ENCODE measurements at regions not wholly inside any gene's neighbourhood (a gene's known extent, or its start where the extent isn't known, plus 50 kb on each side); places are given as distances from the start of the nearest gene placed in this dataset.

DNA sequence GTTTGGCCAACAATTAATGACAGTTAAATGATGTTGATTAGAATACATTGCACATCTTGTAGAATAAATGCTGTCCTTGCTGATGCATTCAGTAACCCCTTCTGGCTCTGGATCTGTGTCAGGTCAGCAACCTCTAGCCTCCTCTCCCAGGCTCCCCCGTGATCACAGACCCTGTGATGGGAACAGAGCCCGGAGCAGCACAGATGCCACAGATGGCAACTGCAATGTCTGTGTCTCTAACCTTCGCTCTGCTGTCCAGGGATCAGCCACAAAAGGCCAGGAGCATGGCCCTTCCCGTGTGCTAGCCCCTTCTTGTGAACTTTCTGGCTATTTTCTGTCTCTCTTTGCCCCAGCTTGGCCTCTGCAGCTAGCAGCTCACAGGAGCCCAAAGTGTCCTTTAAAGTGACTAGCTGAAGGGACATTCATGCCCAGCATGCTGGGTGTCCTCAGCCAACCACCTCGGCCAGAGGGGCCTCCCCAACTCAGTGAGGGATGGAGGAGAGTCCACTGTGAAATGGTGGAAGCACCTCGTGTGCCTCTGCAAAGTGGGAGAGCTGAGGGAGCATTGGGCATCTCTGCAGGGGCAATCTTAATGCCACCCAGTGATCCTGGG, 167.0 kb upstream of the TCERG1L start:
- peaks cover 0 to under 1% (median 0%) of the 10 kb centered on the region in 5 donors for H3K9me3 ChIP-seq (ENCODE audit: control insufficient read depth in 5 of 5, low read length in 5 of 5)
- no peak overlapping the region for H3K4me3 ChIP-seq (ENCODE audit: low read depth in 1 of 5, low read length in 5 of 5)
- peaks cover 5 to 29% (median 16%) of the 10 kb centered on the region in 5 donors for H3K27me3 ChIP-seq (ENCODE audit: control insufficient read depth in 5 of 5, insufficient read depth in 4 of 5, low read length in 5 of 5)
- H3K27ac ChIP-seq (ENCODE audit: low read depth, low read length): no peak overlapping the region
- no peaks in the 10 kb centered on the region for H3K4me1 ChIP-seq (ENCODE audit: control insufficient read depth in 5 of 5, insufficient read depth in 5 of 5, low read length in 5 of 5)
- H3K9ac ChIP-seq (ENCODE audit: low read length in 5 of 5): no peak overlapping the region
- H3K36me3 ChIP-seq (ENCODE audit: control insufficient read depth in 5 of 5, insufficient read depth in 5 of 5, low read length in 5 of 5): no peaks in the 10 kb centered on the region

DNA sequence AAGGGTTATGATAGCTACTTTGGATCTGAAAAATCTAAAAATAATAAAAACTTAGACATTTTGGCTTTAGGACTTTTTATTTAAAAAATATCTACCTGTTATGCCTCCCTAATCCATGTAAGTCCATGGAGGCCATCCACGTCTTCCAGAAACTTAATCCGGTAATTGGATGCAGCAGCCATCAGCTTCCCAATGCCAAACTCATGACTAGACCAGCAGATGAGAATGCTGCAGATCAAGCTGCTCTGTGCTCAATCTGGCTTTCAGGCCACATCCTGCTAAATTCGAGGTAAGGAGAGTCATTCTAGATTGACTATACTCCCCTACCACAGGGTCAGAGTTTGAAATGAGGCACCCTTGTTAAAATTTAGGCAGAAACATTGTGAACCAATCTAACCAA, 168.5 kb upstream of the TCERG1L start:
- H3K9me3 ChIP-seq (ENCODE audit: control insufficient read depth in 5 of 5, low read length in 5 of 5): peaks cover 0 to 5% (median 3%) of the 10 kb centered on the region in 5 donors
- H3K9ac ChIP-seq (ENCODE audit: low read length in 5 of 5): no peak overlapping the region
- H3K27me3 ChIP-seq (ENCODE audit: control insufficient read depth in 5 of 5, insufficient read depth in 4 of 5, low read length in 5 of 5): peaks cover 5 to 29% (median 9%) of the 10 kb centered on the region in 5 donors
- no peak overlapping the region for H3K27ac ChIP-seq (ENCODE audit: low read depth, low read length)
- no peak overlapping the region for H3K4me3 ChIP-seq (ENCODE audit: low read depth in 1 of 5, low read length in 5 of 5)
- H3K36me3 ChIP-seq (ENCODE audit: control insufficient read depth in 5 of 5, insufficient read depth in 5 of 5, low read length in 5 of 5): no peaks in the 10 kb centered on the region
- no peaks in the 10 kb centered on the region for H3K4me1 ChIP-seq (ENCODE audit: control insufficient read depth in 5 of 5, insufficient read depth in 5 of 5, low read length in 5 of 5)

DNA sequence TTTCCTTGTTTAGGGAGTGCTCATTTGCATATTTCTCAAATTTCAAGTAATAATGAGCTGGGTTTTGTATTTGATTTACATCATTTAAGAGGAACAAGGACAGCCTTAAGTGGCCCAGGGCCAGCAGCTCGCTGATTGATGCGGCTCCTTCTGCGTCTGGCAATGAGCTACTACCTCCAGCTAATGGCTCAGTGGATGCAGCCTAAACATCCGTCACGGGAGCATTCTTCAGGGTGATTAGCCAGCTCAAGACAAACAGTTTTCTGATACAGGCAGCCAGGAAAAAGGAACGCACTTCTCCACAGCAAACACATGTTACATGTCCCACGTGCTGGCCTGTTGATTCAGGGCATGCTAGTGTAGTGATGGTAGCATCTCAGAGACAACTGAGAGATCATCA, 169.3 kb upstream of the TCERG1L start:
- H3K4me1 ChIP-seq (ENCODE audit: control insufficient read depth in 5 of 5, insufficient read depth in 5 of 5, low read length in 5 of 5): no peaks in the 10 kb centered on the region
- no peaks in the 10 kb centered on the region for H3K36me3 ChIP-seq (ENCODE audit: control insufficient read depth in 5 of 5, insufficient read depth in 5 of 5, low read length in 5 of 5)
- peaks cover 5 to 27% (median 7%) of the 10 kb centered on the region in 5 donors for H3K27me3 ChIP-seq (ENCODE audit: control insufficient read depth in 5 of 5, insufficient read depth in 4 of 5, low read length in 5 of 5)

GRCh38 chr10:131485732-131486131, 174.2 kb upstream of the TCERG1L start:
- Histone ChIP-seq H3K27ac (ENCODE audit: low read depth, low read length) (no peak overlapping the region), H3K27me3 (ENCODE audit: control insufficient read depth in 5 of 5, insufficient read depth in 4 of 5, low read length in 5 of 5) (peaks cover 0 to 9% (median 0%) of the 10 kb centered on the region in 5 donors), H3K4me3 (ENCODE audit: low read depth in 1 of 5, low read length in 5 of 5) (no peak overlapping the region), H3K4me1 (ENCODE audit: control insufficient read depth in 5 of 5, insufficient read depth in 5 of 5, low read length in 5 of 5) (no peaks in the 10 kb centered on the region), H3K36me3 (ENCODE audit: control insufficient read depth in 5 of 5, insufficient read depth in 5 of 5, low read length in 5 of 5) (no peaks in the 10 kb centered on the region), H3K9ac (ENCODE audit: low read length in 5 of 5) (no peak overlapping the region), H3K9me3 (ENCODE audit: control insufficient read depth in 5 of 5, low read length in 5 of 5) (peaks cover 0 to 6% (median 5%) of the 10 kb centered on the region in 5 donors)

More for the DNA sequence above, 169.3 kb upstream of the TCERG1L start:
- no peak overlapping the region for H3K27ac ChIP-seq (ENCODE audit: low read depth, low read length)
- peaks cover 0 to 5% (median 3%) of the 10 kb centered on the region in 5 donors for H3K9me3 ChIP-seq (ENCODE audit: control insufficient read depth in 5 of 5, low read length in 5 of 5)
- H3K9ac ChIP-seq (ENCODE audit: low read length in 5 of 5): no peak overlapping the region
- no peak overlapping the region for H3K4me3 ChIP-seq (ENCODE audit: low read depth in 1 of 5, low read length in 5 of 5)

DNA sequence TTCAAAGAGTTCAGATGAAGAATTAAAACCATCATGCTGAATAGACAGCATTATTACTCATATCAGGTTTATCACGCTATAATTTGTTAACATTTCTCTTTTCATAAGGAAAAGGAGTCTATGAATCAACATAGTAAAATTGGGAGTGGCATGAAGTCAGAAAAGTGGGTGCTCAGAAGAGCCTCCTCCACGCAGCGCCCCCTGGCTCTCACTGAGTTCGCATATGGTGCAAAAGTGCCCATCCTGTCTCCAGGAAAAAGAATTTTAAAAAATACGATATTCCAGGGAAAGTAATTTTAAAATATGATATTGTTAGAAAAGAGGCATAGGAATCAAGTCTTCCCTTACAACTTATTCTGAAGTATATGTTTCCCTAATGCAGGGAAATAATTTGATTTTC, 176.3 kb upstream of the TCERG1L start:
- H3K4me1 ChIP-seq (ENCODE audit: control insufficient read depth in 5 of 5, insufficient read depth in 5 of 5, low read length in 5 of 5): no peaks in the 10 kb centered on the region
- H3K27ac ChIP-seq (ENCODE audit: low read depth, low read length): no peak overlapping the region
- no peak overlapping the region for H3K4me3 ChIP-seq (ENCODE audit: low read depth in 1 of 5, low read length in 5 of 5)
- no peak overlapping the region for H3K9ac ChIP-seq (ENCODE audit: low read length in 5 of 5)
- peaks cover 0 to 6% (median 5%) of the 10 kb centered on the region in 5 donors for H3K9me3 ChIP-seq (ENCODE audit: control insufficient read depth in 5 of 5, low read length in 5 of 5)
- H3K36me3 ChIP-seq (ENCODE audit: control insufficient read depth in 5 of 5, insufficient read depth in 5 of 5, low read length in 5 of 5): no peaks in the 10 kb centered on the region
- H3K27me3 ChIP-seq (ENCODE audit: control insufficient read depth in 5 of 5, insufficient read depth in 4 of 5, low read length in 5 of 5): no peaks in the 10 kb centered on the region

DNA sequence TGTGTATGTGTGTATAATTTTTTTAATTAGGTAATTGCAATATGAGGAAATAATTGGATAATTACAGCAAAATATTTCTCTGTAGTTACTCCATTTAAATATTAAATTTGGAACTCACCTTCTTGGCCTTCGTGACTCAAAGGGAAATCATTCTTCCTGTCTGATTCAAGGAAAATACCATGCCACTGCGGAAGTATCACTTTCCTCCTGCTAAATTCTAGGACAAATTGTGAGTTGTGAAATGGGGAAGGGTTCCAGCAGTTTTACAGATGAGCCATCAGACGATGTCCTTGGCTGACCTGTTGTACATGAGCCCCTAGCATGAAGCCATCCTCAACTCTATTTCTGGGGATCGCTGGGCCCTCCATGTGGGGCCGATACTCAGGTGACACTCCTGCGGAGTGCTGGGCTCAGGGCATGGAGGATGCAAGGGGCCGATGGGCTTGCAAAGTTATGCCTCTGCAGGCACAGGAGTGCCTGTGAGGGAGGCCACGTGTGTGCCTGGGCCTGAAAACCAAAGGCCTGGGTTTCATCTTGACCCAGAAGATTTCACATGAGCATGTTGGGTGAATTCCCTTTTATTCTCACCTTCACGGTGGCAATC, 179.6 kb upstream of the TCERG1L start:
- Histone ChIP-seq H3K4me3 (ENCODE audit: low read depth in 1 of 5, low read length in 5 of 5) (no peak overlapping the region), H3K27ac (ENCODE audit: low read depth, low read length) (no peak overlapping the region), H3K9me3 (ENCODE audit: control insufficient read depth in 5 of 5, low read length in 5 of 5) (peaks cover 0 to 3% (median 0%) of the 10 kb centered on the region in 5 donors), H3K27me3 (ENCODE audit: control insufficient read depth in 5 of 5, insufficient read depth in 4 of 5, low read length in 5 of 5) (no peaks in the 10 kb centered on the region), H3K36me3 (ENCODE audit: control insufficient read depth in 5 of 5, insufficient read depth in 5 of 5, low read length in 5 of 5) (no peaks in the 10 kb centered on the region), H3K9ac (ENCODE audit: low read length in 5 of 5) (no peak overlapping the region), H3K4me1 (ENCODE audit: control insufficient read depth in 5 of 5, insufficient read depth in 5 of 5, low read length in 5 of 5) (no peaks in the 10 kb centered on the region)

DNA sequence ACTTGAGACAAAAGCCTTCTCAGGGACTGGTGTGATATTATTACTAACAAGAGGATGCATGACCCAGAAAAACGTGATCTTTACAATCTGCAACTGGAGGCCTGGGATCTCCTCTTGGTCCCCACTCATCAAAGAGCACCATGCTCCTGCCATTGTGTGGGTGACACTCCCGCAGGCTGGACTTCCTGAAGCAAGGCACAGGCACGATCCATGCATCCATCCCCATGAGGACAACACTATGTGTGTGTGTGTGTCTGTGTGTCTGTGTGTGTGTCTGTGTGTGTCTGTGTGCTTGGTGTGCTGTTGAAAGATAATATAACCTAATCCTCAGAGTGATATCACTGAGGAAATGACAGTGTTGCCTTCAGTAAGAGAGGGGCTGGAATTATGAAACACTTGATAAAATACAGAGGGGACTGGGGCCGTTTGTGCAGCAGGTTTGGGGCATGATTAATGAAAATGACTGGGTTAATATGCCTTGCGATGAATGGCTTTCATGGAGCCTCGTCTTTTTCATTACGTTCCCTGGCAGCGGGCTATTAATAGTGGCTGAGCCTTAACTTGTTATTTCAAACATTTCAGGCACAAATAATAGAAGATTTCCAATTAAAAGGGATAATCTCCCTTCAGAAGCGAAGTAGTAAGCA, 180.8 kb upstream of the TCERG1L start:
- no peaks in the 10 kb centered on the region for H3K4me1 ChIP-seq (ENCODE audit: control insufficient read depth in 5 of 5, insufficient read depth in 5 of 5, low read length in 5 of 5)
- H3K27ac ChIP-seq (ENCODE audit: low read depth, low read length): no peak overlapping the region
- no peak overlapping the region for H3K9ac ChIP-seq (ENCODE audit: low read length in 5 of 5)
- H3K9me3 ChIP-seq (ENCODE audit: control insufficient read depth in 5 of 5, low read length in 5 of 5): no peaks in the 10 kb centered on the region
- no peak overlapping the region for H3K4me3 ChIP-seq (ENCODE audit: low read depth in 1 of 5, low read length in 5 of 5)
- H3K36me3 ChIP-seq (ENCODE audit: control insufficient read depth in 5 of 5, insufficient read depth in 5 of 5, low read length in 5 of 5): no peaks in the 10 kb centered on the region
- H3K27me3 ChIP-seq (ENCODE audit: control insufficient read depth in 5 of 5, insufficient read depth in 4 of 5, low read length in 5 of 5): peaks cover 0 to 6% (median 0%) of the 10 kb centered on the region in 5 donors

- H3K4me1 ChIP-seq (ENCODE audit: control insufficient read depth in 5 of 5, insufficient read depth in 5 of 5, low read length in 5 of 5): no peaks in the 10 kb centered on the region
Observed at GRCh38 chr10:131493432-131493831, 181.9 kb upstream of the TCERG1L start.

DNA sequence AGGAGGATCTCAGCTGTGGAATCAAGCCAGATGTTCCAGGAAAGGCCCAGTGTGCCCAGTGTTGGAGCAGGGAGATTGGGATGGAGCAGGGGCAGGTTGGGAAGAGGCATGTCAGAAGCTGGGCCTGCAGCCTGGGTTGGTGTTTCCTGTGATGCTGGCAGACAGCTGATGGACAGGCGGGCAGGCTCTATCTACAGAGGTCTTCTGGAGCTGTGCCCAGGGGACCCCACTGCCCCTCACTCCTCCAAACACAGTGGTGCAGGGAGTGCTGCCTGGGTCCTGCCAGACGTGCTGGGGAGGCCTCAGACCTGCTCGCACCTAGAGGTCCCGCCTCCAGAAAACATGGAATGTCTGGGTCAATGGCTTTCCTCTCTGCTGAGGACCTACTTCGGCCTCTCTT, 182.9 kb upstream of the TCERG1L start:
- Histone ChIP-seq H3K4me1 (ENCODE audit: control insufficient read depth in 5 of 5, insufficient read depth in 5 of 5, low read length in 5 of 5) (no peaks in the 10 kb centered on the region), H3K27me3 (ENCODE audit: control insufficient read depth in 5 of 5, insufficient read depth in 4 of 5, low read length in 5 of 5) (peaks cover 0 to 6% (median under 1%) of the 10 kb centered on the region in 5 donors), H3K27ac (ENCODE audit: low read depth, low read length) (no peak overlapping the region), H3K36me3 (ENCODE audit: control insufficient read depth in 5 of 5, insufficient read depth in 5 of 5, low read length in 5 of 5) (no peaks in the 10 kb centered on the region), H3K9ac (ENCODE audit: low read length in 5 of 5) (no peak overlapping the region), H3K4me3 (ENCODE audit: low read depth in 1 of 5, low read length in 5 of 5) (no peak overlapping the region), H3K9me3 (ENCODE audit: control insufficient read depth in 5 of 5, low read length in 5 of 5) (no peaks in the 10 kb centered on the region)

More at GRCh38 chr10:131493432-131493831, 181.9 kb upstream of the TCERG1L start:
- H3K36me3 ChIP-seq (ENCODE audit: control insufficient read depth in 5 of 5, insufficient read depth in 5 of 5, low read length in 5 of 5): no peaks in the 10 kb centered on the region
- H3K9ac ChIP-seq (ENCODE audit: low read length in 5 of 5): no peak overlapping the region
- no peak overlapping the region for H3K27ac ChIP-seq (ENCODE audit: low read depth, low read length)
- no peak overlapping the region for H3K4me3 ChIP-seq (ENCODE audit: low read depth in 1 of 5, low read length in 5 of 5)
- H3K27me3 ChIP-seq (ENCODE audit: control insufficient read depth in 5 of 5, insufficient read depth in 4 of 5, low read length in 5 of 5): peaks cover 0 to 6% (median 0%) of the 10 kb centered on the region in 5 donors
- H3K9me3 ChIP-seq (ENCODE audit: control insufficient read depth in 5 of 5, low read length in 5 of 5): no peaks in the 10 kb centered on the region

- H3K4me3 ChIP-seq (ENCODE audit: low read depth in 1 of 5, low read length in 5 of 5): no peak overlapping the region
- no peak overlapping the region for H3K27ac ChIP-seq (ENCODE audit: low read depth, low read length)
- H3K9ac ChIP-seq (ENCODE audit: low read length in 5 of 5): no peak overlapping the region
- H3K4me1 ChIP-seq (ENCODE audit: control insufficient read depth in 5 of 5, insufficient read depth in 5 of 5, low read length in 5 of 5): no peaks in the 10 kb centered on the region
- H3K9me3 ChIP-seq (ENCODE audit: control insufficient read depth in 5 of 5, low read length in 5 of 5): peaks cover 0 to 1% (median 0%) of the 10 kb centered on the region in 5 donors
- H3K27me3 ChIP-seq (ENCODE audit: control insufficient read depth in 5 of 5, insufficient read depth in 4 of 5, low read length in 5 of 5): peaks cover 0 to 6% (median 2%) of the 10 kb centered on the region in 5 donors
- H3K36me3 ChIP-seq (ENCODE audit: control insufficient read depth in 5 of 5, insufficient read depth in 5 of 5, low read length in 5 of 5): no peaks in the 10 kb centered on the region
Observed at GRCh38 chr10:131495224-131495623, 183.7 kb upstream of the TCERG1L start.
